Lung (tissue), 11 donors: ENCODE measurements at regions not wholly inside any gene's neighbourhood (a gene's known extent, or its start where the extent isn't known, plus 50 kb on each side); places are given as distances from the start of the nearest gene placed in this dataset.

Experiments
- ATAC-seq: fragments of 200-7000 bp; cut with Tn5 transposase; one replicate; pipeline ENCODE4 v1.9.1; 2020; ENCODE audit warnings: moderate number of reproducible peaks; ENCODE audit not compliant: insufficient read depth, low FRiP score
- DNase-seq, 3 donors: peaks; one replicate each; pipeline ENCODE4 v3.0.0-alpha.2; 2013 to 2017
- H3K27ac ChIP-seq, 2 donors: one replicate each; pipeline ENCODE4 v1.5.1; 2013; ENCODE audit warnings: mild to moderate bottlenecking in 2 of 2, moderate library complexity in 2 of 2, control low read depth in 1 of 2, inconsistent platforms in 1 of 2, low read depth in 1 of 2, low read length in 1 of 2
- H3K27me3 ChIP-seq, 3 donors: one replicate each; pipeline ENCODE4 v1.5.1; 2013; ENCODE audit warnings: low read length in 2 of 3; ENCODE audit not compliant: control insufficient read depth in 3 of 3, insufficient read depth in 3 of 3
- H3K36me3 ChIP-seq, 4 donors: one replicate each; pipeline ENCODE4 v1.5.1; 2013; ENCODE audit warnings: low read length in 4 of 4, mild to moderate bottlenecking in 1 of 4, moderate library complexity in 1 of 4; ENCODE audit not compliant: control insufficient read depth in 4 of 4, insufficient read depth in 4 of 4
- H3K4me1 ChIP-seq, 5 donors: one replicate each; pipeline ENCODE4 v1.5.1; 2013; ENCODE audit warnings: low read length in 5 of 5, mild to moderate bottlenecking in 2 of 5, moderate library complexity in 1 of 5; ENCODE audit not compliant: control insufficient read depth in 5 of 5, insufficient read depth in 5 of 5
- H3K4me3 ChIP-seq: one replicate; pipeline ENCODE4 v1.5.1; 2013; ENCODE audit warnings: mild to moderate bottlenecking, control low read depth, moderate library complexity
- H3K9ac ChIP-seq, 2 donors: one replicate each; pipeline ENCODE4 v1.5.1; 2013; ENCODE audit warnings: low read length in 2 of 2, control low read depth in 1 of 2; ENCODE audit not compliant: insufficient read depth in 1 of 2
- H3K9me3 ChIP-seq, 4 donors: one replicate each; pipeline ENCODE4 v1.5.1; 2013; ENCODE audit warnings: low read length in 3 of 4, mild to moderate bottlenecking in 1 of 4, moderate library complexity in 1 of 4; ENCODE audit not compliant: control insufficient read depth in 4 of 4, insufficient read depth in 3 of 4
- CTCF ChIP-seq: IDR thresholded peaks from 2 replicates; pipeline ENCODE4 v1.5.1; 2012; ENCODE audit warnings: mild to moderate bottlenecking; ENCODE audit errors: control extremely low read depth, extremely low read depth
- WGBS, 2 donors: extraction: QIAGEN DNeasy Blood & Tissue Kit; methylation state at CpG; one replicate each; pipeline ENCODE4 v1.1.7; 2013; 5-methylcytosine and 5-hydroxymethylcytosine counted together
- donor health status: control.
- donor health status: control.
- donor health status: Bipolar disorder and iron deficiency.
- donor health status: healthy.
- donor health status: DM: yes; HTN: yes; CAD: no.

GRCh38 chr2:41955316-41956043 lies 92.3 kb upstream of the PKDCC start:
- DNase-seq = no peak
- Histone ChIP-seq H3K4me3 (no peak overlapping the region), H3K9me3 (no peaks in the 10 kb centered on the region), H3K36me3 (no peaks in the 10 kb centered on the region), H3K4me1 (peaks cover 0 to 2% (median 0%) of the 10 kb centered on the region in 5 donors), H3K27ac (no peak overlapping the region), H3K9ac (no peak overlapping the region), H3K27me3 (no peaks in the 10 kb centered on the region)
- no peak for ATAC-seq
- WGBS, 2 donors = 82 to 88% methylated on average over 5 of the region's 5 CpGs
- TF ChIP-seq CTCF = no peak

GRCh38 chr2:41957431-41957830 lies 90.4 kb upstream of the PKDCC start:
- DNase-seq (no peak), ATAC-seq (no peak)
- Histone ChIP-seq H3K27ac (no peak overlapping the region), H3K36me3 (no peaks in the 10 kb centered on the region), H3K4me3 (no peak overlapping the region), H3K9me3 (no peaks in the 10 kb centered on the region), H3K9ac (no peak overlapping the region), H3K4me1 (peaks cover 0 to 2% (median 0%) of the 10 kb centered on the region in 5 donors), H3K27me3 (no peaks in the 10 kb centered on the region)
- WGBS, 2 donors = 89 to 92% methylated on average over 3 of the region's 3 CpGs
- no peak for TF ChIP-seq CTCF

- Histone ChIP-seq H3K27me3 (no peaks in the 10 kb centered on the region), H3K4me3 (no peak overlapping the region), H3K27ac (no peak overlapping the region), H3K36me3 (no peaks in the 10 kb centered on the region), H3K9ac (no peak overlapping the region), H3K9me3 (no peaks in the 10 kb centered on the region), H3K4me1 (peaks cover 0 to 7% (median 4%) of the 10 kb centered on the region in 5 donors)
- ATAC-seq (no peak), DNase-seq (peak in 1 of 3 donors; percentile 72)
- 55 to 69% methylated on average over 4 of the region's 4 CpGs for WGBS, 2 donors
- no peak for TF ChIP-seq CTCF
Observed at GRCh38 chr2:41958251-41958650, 89.6 kb upstream of the PKDCC start.

GRCh38 chr2:41958775-41959174 lies 89.0 kb upstream of the PKDCC start:
- no peak for ATAC-seq
- H3K27me3 ChIP-seq = no peaks in the 10 kb centered on the region
- H3K9me3 ChIP-seq = no peaks in the 10 kb centered on the region
- no peak overlapping the region for H3K4me3 ChIP-seq
- H3K4me1 ChIP-seq = peaks cover 0 to 12% (median 9%) of the 10 kb centered on the region in 5 donors
- H3K27ac ChIP-seq = no peak overlapping the region
- no peak for TF ChIP-seq CTCF
- no peak for DNase-seq
- no peak overlapping the region for H3K9ac ChIP-seq
- H3K36me3 ChIP-seq = no peaks in the 10 kb centered on the region
- 91% methylated on average over 2 of the region's 2 CpGs for WGBS, 2 donors
